Vagina (tissue), 2 donors: ENCODE measurements at regions not wholly inside any gene's neighbourhood (a gene's known extent, or its start where the extent isn't known, plus 50 kb on each side); places are given as distances from the start of the nearest gene placed in this dataset.

Experiments used
- DNase-seq, 2 donors: peaks; one replicate each; pipeline ENCODE4 v3.0.0-alpha.2; 2017; ENCODE audit errors: extremely low spot score in 2 of 2
- H3K27ac ChIP-seq: fragments of 200-600 bp; sonication (generic); one replicate; pipeline ENCODE4 v1.5.1; 2019
- H3K27me3 ChIP-seq: fragments of 200-600 bp; sonication (generic); one replicate; pipeline ENCODE4 v1.5.1; 2019
- H3K36me3 ChIP-seq, 2 donors: fragments of 200-600 bp; sonication (generic); one replicate each; pipeline ENCODE4 v1.5.1; 2017 to 2019
- H3K4me1 ChIP-seq: fragments of 200-600 bp; sonication (generic); one replicate; pipeline ENCODE4 v1.5.1; 2019
- H3K4me3 ChIP-seq, 2 donors: fragments of 200-600 bp; sonication (generic); 1 replicate in 1 of 2; 2 replicates in 1 of 2; pipeline ENCODE4 v1.5.1; 2016 to 2019
- H3K9me3 ChIP-seq: fragments of 200-600 bp; sonication (generic); one replicate; pipeline ENCODE4 v1.5.1; 2019
- CTCF ChIP-seq, 3 experiments: fragments of 450-650 bp in 2 of 3; fragments of 200-600 bp in 1 of 3; sonication (generic) in 1 of 3; IDR thresholded peaks; one replicate each; pipeline ENCODE4 v1.5.1; 2017 to 2019; ENCODE audit warnings: antibody characterized with exemption in 3 of 3, mild to moderate bottlenecking in 2 of 3, moderate library complexity in 2 of 3
- POLR2A ChIP-seq, 2 donors: fragments of 450-650 bp; IDR thresholded peaks; one replicate each; pipeline ENCODE4 v1.6.1; 2017; ENCODE audit warnings: antibody characterized with exemption in 2 of 2, mild to moderate bottlenecking in 2 of 2, moderate library complexity in 2 of 2
- POLR2AphosphoS5 ChIP-seq, 2 donors: sonication (generic); formaldehyde crosslinking; IDR thresholded peaks; one replicate each; pipeline ENCODE4 v1.9.0; 2017; ENCODE audit warnings: antibody characterized with exemption in 2 of 2, mild to moderate bottlenecking in 2 of 2, low read depth in 1 of 2; ENCODE audit not compliant: insufficient read depth in 1 of 2
- intact Hi-C: fragments of 100-400 bp; cut with DNase I; formaldehyde crosslinking; loops from one replicate; pipeline ENCODE4 v1.15.1; 2023

GRCh38 chr17:31754239-31754945, 104.7 kb downstream of the COPRS start:
- H3K36me3 ChIP-seq = no peaks in the 10 kb centered on the region
- TF ChIP-seq POLR2AphosphoS5 (IDR thresholded peaks at IDR 0.05; ENCODE audit: insufficient read depth in 1 of 2, low read depth in 1 of 2) = no peak
- TF ChIP-seq POLR2A (IDR thresholded peaks at IDR 0.05) = no peak
- TF ChIP-seq CTCF (IDR thresholded peaks at IDR 0.05) = no peak
- DNase-seq = no peak
- H3K9me3 ChIP-seq = no peaks in the 10 kb centered on the region
- no peaks in the 10 kb centered on the region for H3K27me3 ChIP-seq
- no peak overlapping the region for H3K27ac ChIP-seq
- no peak overlapping the region for H3K4me3 ChIP-seq
- no peaks in the 10 kb centered on the region for H3K4me1 ChIP-seq
- intact Hi-C loops = no loop called here

GRCh38 chr17:31753011-31753410, 106.0 kb downstream of the COPRS start:
- TF ChIP-seq POLR2AphosphoS5 (IDR thresholded peaks at IDR 0.05; ENCODE audit: insufficient read depth in 1 of 2, low read depth in 1 of 2) (no peak), POLR2A (IDR thresholded peaks at IDR 0.05) (no peak), CTCF (IDR thresholded peaks at IDR 0.05) (no peak)
- intact Hi-C loops = no loop called here

GRCh38 chr17:31752584-31752983, 106.5 kb downstream of the COPRS start:
- Histone ChIP-seq H3K4me3 (no peak overlapping the region), H3K27ac (no peak overlapping the region), H3K27me3 (no peaks in the 10 kb centered on the region), H3K9me3 (no peaks in the 10 kb centered on the region), H3K36me3 (no peaks in the 10 kb centered on the region), H3K4me1 (no peaks in the 10 kb centered on the region)
- intact Hi-C loops = no loop called here
- no peak for DNase-seq
- TF ChIP-seq CTCF (IDR thresholded peaks at IDR 0.05) (no peak), POLR2AphosphoS5 (IDR thresholded peaks at IDR 0.05; ENCODE audit: insufficient read depth in 1 of 2, low read depth in 1 of 2) (no peak), POLR2A (IDR thresholded peaks at IDR 0.05) (no peak)

More at GRCh38 chr17:31753011-31753410, 106.0 kb downstream of the COPRS start:
- Histone ChIP-seq H3K4me3 (no peak overlapping the region), H3K27me3 (no peaks in the 10 kb centered on the region), H3K36me3 (no peaks in the 10 kb centered on the region), H3K27ac (no peak overlapping the region), H3K9me3 (no peaks in the 10 kb centered on the region), H3K4me1 (no peaks in the 10 kb centered on the region)
- DNase-seq = no peak

GRCh38 chr17:31750578-31750977, 108.5 kb downstream of the COPRS start:
- Histone ChIP-seq H3K36me3 (no peaks in the 10 kb centered on the region), H3K4me3 (no peak overlapping the region), H3K9me3 (no peaks in the 10 kb centered on the region), H3K4me1 (peaks cover 7% of the 10 kb centered on the region), H3K27ac (no peak overlapping the region), H3K27me3 (no peaks in the 10 kb centered on the region)
- TF ChIP-seq CTCF (IDR thresholded peaks at IDR 0.05) (no peak), POLR2A (IDR thresholded peaks at IDR 0.05) (no peak), POLR2AphosphoS5 (IDR thresholded peaks at IDR 0.05; ENCODE audit: insufficient read depth in 1 of 2, low read depth in 1 of 2) (no peak)
- intact Hi-C loops = no loop called here
- no peak for DNase-seq

- no peaks in the 10 kb centered on the region for H3K27me3 ChIP-seq
- H3K9me3 ChIP-seq = no peaks in the 10 kb centered on the region
- no peak overlapping the region for H3K27ac ChIP-seq
- peaks cover 24% of the 10 kb centered on the region for H3K4me1 ChIP-seq
- DNase-seq = no peak
- H3K36me3 ChIP-seq = no peaks in the 10 kb centered on the region
- intact Hi-C loops = no loop called here
- H3K4me3 ChIP-seq = no peak overlapping the region
- no peak for TF ChIP-seq POLR2A (IDR thresholded peaks at IDR 0.05)
- TF ChIP-seq POLR2AphosphoS5 (IDR thresholded peaks at IDR 0.05; ENCODE audit: insufficient read depth in 1 of 2, low read depth in 1 of 2) = no peak
- TF ChIP-seq CTCF (IDR thresholded peaks at IDR 0.05) = no peak
These were observed 110.2 kb downstream of the COPRS start for GRCh38 chr17:31748881-31749280.
